Hepatocyte (in vitro differentiated cells): ENCODE measurements at regions not wholly inside any gene's neighbourhood (a gene's known extent, or its start where the extent isn't known, plus 50 kb on each side); places are given as distances from the start of the nearest gene placed in this dataset.

Experiments
- DNase-seq: peaks from one replicate; pipeline ENCODE4 v3.0.0-alpha.2; 2016; ENCODE audit warnings: low spot score
- H2AFZ ChIP-seq: fragments of 200-600 bp; sonication (generic); 2 replicates; pipeline ENCODE4 v1.6.0; 2016; ENCODE audit warnings: antibody characterized with exemption, mild to moderate bottlenecking
- H3K27ac ChIP-seq: fragments of 200-600 bp; sonication (generic); 2 replicates; pipeline ENCODE4 v1.5.1; 2016; ENCODE audit warnings: mild to moderate bottlenecking
- H3K27me3 ChIP-seq: fragments of 200-600 bp; sonication (generic); 2 replicates; pipeline ENCODE4 v1.6.1; 2016
- H3K36me3 ChIP-seq: fragments of 200-600 bp; sonication (generic); replicated peaks from 2 replicates; pipeline ENCODE4 v1.5.1; 2016; ENCODE audit warnings: low read depth; ENCODE audit not compliant: insufficient read depth
- H3K4me1 ChIP-seq: fragments of 200-600 bp; sonication (generic); 2 replicates; pipeline ENCODE4 v1.5.1; 2016; ENCODE audit warnings: mild to moderate bottlenecking, moderate library complexity; ENCODE audit not compliant: insufficient read depth
- H3K4me2 ChIP-seq: fragments of 200-600 bp; sonication (generic); 2 replicates; pipeline ENCODE4 v1.6.0; 2016
- H3K4me3 ChIP-seq: fragments of 200-600 bp; sonication (generic); 2 replicates; pipeline ENCODE4 v1.5.1; 2016; ENCODE audit warnings: mild to moderate bottlenecking
- H3K79me2 ChIP-seq: fragments of 200-600 bp; sonication (generic); 2 replicates; pipeline ENCODE4 v1.6.0; 2017; ENCODE audit warnings: mild to moderate bottlenecking
- H3K9me2 ChIP-seq: fragments of 200-600 bp; sonication (generic); replicated peaks from 2 replicates; pipeline ENCODE4 v1.6.0; 2017; ENCODE audit warnings: mild to moderate bottlenecking; ENCODE audit not compliant: insufficient read depth
- H3K9me3 ChIP-seq: fragments of 200-600 bp; sonication (generic); 2 replicates; pipeline ENCODE4 v1.5.1; 2016; ENCODE audit warnings: low read depth, mild to moderate bottlenecking
- H4K20me1 ChIP-seq: fragments of 200-600 bp; sonication (generic); 2 replicates; pipeline ENCODE4 v1.6.0; 2016; ENCODE audit warnings: mild to moderate bottlenecking; ENCODE audit not compliant: insufficient read depth, poor library complexity, severe bottlenecking
- EZH2 ChIP-seq: fragments of 200-600 bp; sonication (generic); IDR thresholded peaks from 2 replicates; pipeline ENCODE4 v1.6.1; 2016; ENCODE audit warnings: antibody characterized with exemption, mild to moderate bottlenecking, borderline replicate concordance
- EZH2phosphoT487 ChIP-seq: fragments of 200-600 bp; sonication (generic); IDR thresholded peaks from one replicate; pipeline ENCODE4 v1.6.1; 2018; ENCODE audit warnings: antibody characterized with exemption, mild to moderate bottlenecking, low read depth, moderate library complexity; ENCODE audit not compliant: unreplicated experiment, severe bottlenecking
- WGBS: methylation state at CpG from one replicate; pipeline ENCODE4 v1.1.6; 2016; ENCODE audit warnings: low lambda C conversion rate; ENCODE audit errors: missing lambda C conversion rate; 5-methylcytosine and 5-hydroxymethylcytosine counted together
- TF ChIP-seq, protein P1 (sequence below): fragments of 200-600 bp; sonication (generic); IDR thresholded peaks from 2 replicates; pipeline ENCODE4 v1.5.1; 2016; ENCODE audit warnings: antibody characterized with exemption, mild to moderate bottlenecking; ENCODE audit not compliant: poor library complexity

DNA sequence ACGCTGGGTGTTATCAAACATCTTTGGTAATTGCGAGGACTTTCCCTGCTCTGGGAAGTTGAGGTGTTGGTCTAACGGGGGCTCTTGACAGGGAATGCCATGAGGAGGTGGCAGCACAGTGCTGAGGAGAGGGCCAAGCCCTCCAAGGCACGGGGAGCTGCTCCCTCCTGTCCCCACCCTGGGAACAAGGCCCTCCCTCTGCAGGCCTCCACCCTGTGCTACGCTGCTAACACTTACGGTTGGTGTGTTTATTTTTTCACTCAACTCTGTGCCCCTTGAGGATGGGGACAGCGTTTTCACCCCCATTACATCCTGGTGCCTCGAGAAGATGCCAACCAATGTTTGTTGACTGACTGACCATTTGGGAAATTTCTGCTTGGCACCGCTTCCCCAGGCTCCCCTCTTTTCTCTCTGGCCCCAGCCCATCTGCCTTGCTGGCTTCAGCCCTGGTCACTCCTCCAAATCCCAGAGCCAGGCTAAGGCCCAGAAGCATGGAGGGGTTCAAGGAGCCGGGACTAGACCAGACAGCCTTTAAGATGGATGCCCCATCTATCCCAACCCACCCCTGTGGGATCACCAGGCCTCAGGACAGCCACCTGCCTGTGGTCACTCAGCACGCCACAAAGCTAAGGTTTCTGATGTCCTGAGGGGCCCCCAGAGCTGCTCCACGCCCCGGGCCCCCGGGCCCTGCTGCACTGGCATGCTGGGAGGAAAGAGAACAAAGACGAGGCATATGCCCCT is 125.7 kb downstream of the BARX1 start:
- no peak overlapping the region for H3K4me2 ChIP-seq
- no peaks in the 10 kb centered on the region for H3K9me3 ChIP-seq
- H3K27ac ChIP-seq = no peak overlapping the region
- 83% methylated on average over 15 of the region's 15 CpGs for WGBS
- peak; percentile 3 for DNase-seq
- H3K9me2 ChIP-seq = no peaks in the 10 kb centered on the region
- no peaks in the 10 kb centered on the region for H3K36me3 ChIP-seq
- no peak for TF ChIP-seq EZH2
- TF ChIP-seq EZH2phosphoT487 = no peak
- TF ChIP-seq, protein P1, sequence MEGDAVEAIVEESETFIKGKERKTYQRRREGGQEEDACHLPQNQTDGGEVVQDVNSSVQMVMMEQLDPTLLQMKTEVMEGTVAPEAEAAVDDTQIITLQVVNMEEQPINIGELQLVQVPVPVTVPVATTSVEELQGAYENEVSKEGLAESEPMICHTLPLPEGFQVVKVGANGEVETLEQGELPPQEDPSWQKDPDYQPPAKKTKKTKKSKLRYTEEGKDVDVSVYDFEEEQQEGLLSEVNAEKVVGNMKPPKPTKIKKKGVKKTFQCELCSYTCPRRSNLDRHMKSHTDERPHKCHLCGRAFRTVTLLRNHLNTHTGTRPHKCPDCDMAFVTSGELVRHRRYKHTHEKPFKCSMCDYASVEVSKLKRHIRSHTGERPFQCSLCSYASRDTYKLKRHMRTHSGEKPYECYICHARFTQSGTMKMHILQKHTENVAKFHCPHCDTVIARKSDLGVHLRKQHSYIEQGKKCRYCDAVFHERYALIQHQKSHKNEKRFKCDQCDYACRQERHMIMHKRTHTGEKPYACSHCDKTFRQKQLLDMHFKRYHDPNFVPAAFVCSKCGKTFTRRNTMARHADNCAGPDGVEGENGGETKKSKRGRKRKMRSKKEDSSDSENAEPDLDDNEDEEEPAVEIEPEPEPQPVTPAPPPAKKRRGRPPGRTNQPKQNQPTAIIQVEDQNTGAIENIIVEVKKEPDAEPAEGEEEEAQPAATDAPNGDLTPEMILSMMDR = no peak
- no peaks in the 10 kb centered on the region for H3K79me2 ChIP-seq
- no peak overlapping the region for H3K4me3 ChIP-seq
- H4K20me1 ChIP-seq = no peaks in the 10 kb centered on the region
- peaks cover 9% of the 10 kb centered on the region for H3K27me3 ChIP-seq
- no peak overlapping the region for H2AFZ ChIP-seq
- peaks cover 14% of the 10 kb centered on the region for H3K4me1 ChIP-seq

GRCh38 chr9:93828331-93829097 is 126.6 kb downstream of the BARX1 start:
- H3K4me2 ChIP-seq = no peak overlapping the region
- no peak overlapping the region for H3K27ac ChIP-seq
- no peaks in the 10 kb centered on the region for H4K20me1 ChIP-seq
- H2AFZ ChIP-seq = no peak overlapping the region
- 83% methylated on average over 13 of the region's 13 CpGs for WGBS
- H3K9me2 ChIP-seq = no peaks in the 10 kb centered on the region
- H3K4me3 ChIP-seq = no peak overlapping the region
- peak; percentile 4 for DNase-seq
- peaks cover 9% of the 10 kb centered on the region for H3K27me3 ChIP-seq
- TF ChIP-seq EZH2phosphoT487 (no peak), EZH2 (no peak)
- TF ChIP-seq, protein P1 = no peak
- peaks cover 14% of the 10 kb centered on the region for H3K4me1 ChIP-seq
- H3K9me3 ChIP-seq = no peaks in the 10 kb centered on the region
- H3K79me2 ChIP-seq = no peaks in the 10 kb centered on the region
- no peaks in the 10 kb centered on the region for H3K36me3 ChIP-seq

DNA sequence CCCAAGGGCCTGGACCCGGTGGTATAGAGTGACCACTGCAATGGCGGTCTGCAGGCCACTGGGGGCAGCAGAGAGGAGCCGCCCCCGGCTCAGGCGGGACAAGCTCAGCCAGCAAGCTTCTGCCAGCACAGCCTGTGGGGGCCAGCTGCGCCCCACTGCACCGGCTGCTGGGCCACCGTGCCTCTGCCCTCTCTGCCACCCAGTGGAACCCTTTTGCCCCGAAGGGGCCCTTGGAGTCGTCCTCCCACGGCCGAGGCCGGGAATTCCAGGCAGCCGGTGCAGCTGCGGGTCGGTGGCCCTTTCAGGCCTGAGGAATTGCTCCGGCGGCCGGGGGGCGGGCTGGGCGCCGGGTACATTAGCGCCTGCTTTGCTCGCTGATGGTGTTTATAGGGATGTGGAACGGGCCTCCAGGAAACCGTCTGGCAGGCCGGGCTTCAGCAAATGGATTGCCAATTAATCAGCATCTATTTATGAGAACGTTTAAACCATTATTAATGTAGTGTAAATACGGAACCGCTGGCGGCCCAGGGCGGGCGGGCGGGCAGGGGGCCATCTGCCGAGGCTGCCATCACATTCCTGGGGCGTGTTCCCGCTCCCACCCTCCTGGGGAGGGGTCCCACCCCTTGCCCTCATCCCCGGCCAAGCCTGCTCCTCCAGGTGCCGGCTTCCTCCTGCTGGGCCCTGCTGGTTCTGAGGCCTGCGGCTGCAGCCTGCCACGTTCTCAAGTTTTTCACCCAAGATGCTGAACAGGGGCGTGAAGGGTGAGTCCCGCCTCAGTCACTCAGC is 127.4 kb downstream of the BARX1 start:
- H4K20me1 ChIP-seq = no peaks in the 10 kb centered on the region
- H3K9me2 ChIP-seq = no peaks in the 10 kb centered on the region
- H3K9me3 ChIP-seq = no peaks in the 10 kb centered on the region
- peak overlapping the region; percentile 39 for H3K4me3 ChIP-seq
- H3K4me2 ChIP-seq = peak overlapping the region; percentile 99
- TF ChIP-seq EZH2 = no peak
- TF ChIP-seq, protein P1 = peak; percentile 78
- no peak for TF ChIP-seq EZH2phosphoT487
- WGBS = 10% methylated on average over 30 of the region's 43 CpGs
- H3K36me3 ChIP-seq = no peaks in the 10 kb centered on the region
- DNase-seq = peak; percentile 73
- no peak overlapping the region for H3K27ac ChIP-seq
- peaks cover 14% of the 10 kb centered on the region for H3K4me1 ChIP-seq
- peak overlapping the region; percentile 74 for H2AFZ ChIP-seq
- no peaks in the 10 kb centered on the region for H3K79me2 ChIP-seq
- peaks cover 9% of the 10 kb centered on the region for H3K27me3 ChIP-seq
